Tibial nerve (tissue), 3 donors: ENCODE measurements at regions not wholly inside any gene's neighbourhood (a gene's known extent, or its start where the extent isn't known, plus 50 kb on each side); places are given as distances from the start of the nearest gene placed in this dataset.

ENCODE experiments used
- CTCF ChIP-seq, 5 experiments: fragments of 200-600 bp in 3 of 5; fragments of 450-650 bp in 2 of 5; sonication (generic) in 3 of 5; IDR thresholded peaks; one replicate each; pipeline ENCODE4 v1.5.1; 2016 to 2019; ENCODE audit warnings: antibody characterized with exemption in 5 of 5, mild to moderate bottlenecking in 3 of 5, moderate library complexity in 2 of 5
- POLR2A ChIP-seq, 2 donors: fragments of 450-650 bp; IDR thresholded peaks; one replicate each; pipeline ENCODE4 v1.6.1; 2017; ENCODE audit warnings: antibody characterized with exemption in 2 of 2, mild to moderate bottlenecking in 2 of 2, moderate library complexity in 2 of 2

- TF ChIP-seq CTCF (IDR thresholded peaks at IDR 0.05) (no peak), POLR2A (IDR thresholded peaks at IDR 0.05) (no peak)
These were observed 53.1 kb upstream of the RC3H1 start for GRCh38 chr1:174075245-174075692.
